GM18907 (cell line): ENCODE measurements at regions not wholly inside any gene's neighbourhood (a gene's known extent, or its start where the extent isn't known, plus 50 kb on each side); places are given as distances from the start of the nearest gene placed in this dataset.

Source experiments
- ATAC-seq: cut with Tn5 transposase; IDR thresholded peaks from one replicate; pipeline ENCODE4 v1.9.1; 2021; ENCODE audit warnings: mild to moderate bottlenecking, moderate library complexity; ENCODE audit not compliant: unreplicated experiment

DNA sequence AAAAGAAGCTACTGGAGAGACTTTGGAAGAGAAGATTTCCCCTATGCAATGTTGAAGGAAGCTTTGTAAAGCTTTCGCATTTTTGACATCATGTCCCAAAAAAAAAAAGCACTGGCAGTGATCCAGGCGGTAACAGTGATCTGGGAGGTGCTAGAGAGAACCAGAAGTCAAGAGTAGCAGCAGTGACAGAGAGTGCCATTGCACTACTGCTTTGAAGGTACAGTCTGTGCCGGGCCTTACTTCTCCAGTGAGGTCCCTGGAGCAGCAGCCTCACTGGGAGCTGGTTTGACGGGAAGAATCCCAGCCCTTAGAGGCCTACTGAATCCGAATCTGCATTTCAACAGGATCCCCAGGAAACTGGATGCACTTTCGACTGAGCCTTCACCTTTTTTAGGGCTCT is 50.9 kb upstream of the ATL2 start:
- no peak for ATAC-seq

DNA sequence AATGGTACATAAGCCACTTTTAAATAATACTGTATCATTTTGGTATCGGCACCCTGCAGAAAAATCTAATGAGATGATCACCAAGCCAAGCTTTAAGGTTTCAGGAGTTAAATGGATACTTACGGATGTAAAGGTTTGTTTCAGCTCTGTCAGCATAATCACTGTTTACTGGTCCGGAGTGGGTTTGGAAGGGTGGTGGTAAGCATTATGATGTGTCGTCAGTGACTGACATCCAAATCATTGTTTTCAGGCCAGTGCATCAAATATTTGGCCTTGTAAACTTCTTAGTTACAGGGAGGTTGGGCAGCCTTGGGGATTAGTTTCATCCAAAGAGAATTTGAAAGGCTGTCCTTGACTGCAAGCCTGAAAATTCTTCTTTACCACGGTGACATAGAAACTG is 50.0 kb upstream of the ATL2 start:
- ATAC-seq, result no peak
